Skin of body (tissue), 2 donors: ENCODE measurements at regions not wholly inside any gene's neighbourhood (a gene's known extent, or its start where the extent isn't known, plus 50 kb on each side); places are given as distances from the start of the nearest gene placed in this dataset. TPM values are rescaled to one million over a fixed set of nuclear protein-coding genes. Genes with fewer than 3 reads are reported as not detected.
"Not testable (repeated sequence)": the region's sequence is repeated elsewhere in the genome, so short reads cannot be mapped to it uniquely, and the experiment has no call there.

Experiments
- DNase-seq: peaks from one replicate; lab custom pipeline; 2025; lab: John Stamatoyannopoulos, UW
- small RNA-seq: library from RNA; depleted of rRNA; stranded (forward); fragments of <200 nt; gene quantifications from one replicate; pipeline ENCODE3, GENCODE V24; 2014; ENCODE audit warnings: low replicate concordance

DNA sequence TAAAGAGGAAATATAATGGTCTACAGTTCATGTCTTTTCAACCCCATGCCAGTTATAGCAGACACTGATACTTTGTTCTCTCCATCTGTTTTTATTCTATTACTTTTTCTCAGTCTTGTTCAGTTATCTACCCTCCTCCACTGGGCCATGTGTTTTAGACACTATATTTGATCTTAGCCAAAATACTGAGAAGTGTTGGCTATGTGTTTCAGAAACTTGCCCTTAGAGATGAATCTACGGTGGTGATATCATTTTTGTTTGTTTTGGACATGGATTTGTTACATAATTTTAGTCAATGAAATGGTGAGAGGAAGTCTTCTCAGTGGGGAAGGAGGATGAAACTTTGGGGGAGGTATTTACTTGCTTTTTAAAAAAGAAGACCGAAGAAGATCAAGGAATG is 211.5 kb upstream of the DDX53 start:
- DNase-seq: no peak

DNA sequence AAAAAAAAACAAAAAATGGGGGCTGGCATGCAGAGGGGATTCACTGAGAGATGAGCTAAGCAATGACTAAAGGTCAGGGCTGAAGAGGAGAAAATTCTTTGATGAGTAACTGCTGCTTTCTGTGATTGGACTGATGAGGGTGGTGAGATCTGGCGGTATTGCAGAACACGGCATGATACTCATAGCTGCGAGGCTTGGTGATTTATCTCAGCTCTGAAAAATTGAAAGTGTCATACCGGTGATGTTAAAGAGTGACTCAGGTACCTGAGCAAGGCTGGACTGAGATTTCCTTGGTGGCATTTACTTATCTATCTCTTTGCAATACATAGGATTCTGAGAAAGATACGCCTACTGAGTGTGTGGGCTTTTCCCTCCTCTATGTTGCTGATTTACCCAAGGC is 204.1 kb upstream of the DDX53 start:
- DNase-seq: no peak

DNA sequence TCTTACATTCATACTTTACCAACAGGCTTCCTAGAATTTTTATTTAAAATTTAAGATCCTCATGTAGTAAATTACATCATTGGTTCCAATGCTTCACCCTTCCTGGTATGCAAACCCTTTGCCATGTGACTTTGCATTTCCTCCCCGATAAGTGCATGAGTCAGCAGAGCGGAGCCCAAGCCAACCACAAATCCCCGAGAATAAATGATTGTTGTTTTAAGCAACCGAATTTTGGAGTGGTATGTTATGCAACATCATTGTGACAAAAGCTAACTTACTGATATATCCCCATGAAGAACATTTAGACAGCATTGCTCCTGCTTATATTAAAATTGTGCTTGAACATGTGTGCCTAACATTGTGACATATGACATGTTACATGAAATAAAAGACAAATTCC is 199.4 kb upstream of the DDX53 start:
- no peak for DNase-seq

DNA sequence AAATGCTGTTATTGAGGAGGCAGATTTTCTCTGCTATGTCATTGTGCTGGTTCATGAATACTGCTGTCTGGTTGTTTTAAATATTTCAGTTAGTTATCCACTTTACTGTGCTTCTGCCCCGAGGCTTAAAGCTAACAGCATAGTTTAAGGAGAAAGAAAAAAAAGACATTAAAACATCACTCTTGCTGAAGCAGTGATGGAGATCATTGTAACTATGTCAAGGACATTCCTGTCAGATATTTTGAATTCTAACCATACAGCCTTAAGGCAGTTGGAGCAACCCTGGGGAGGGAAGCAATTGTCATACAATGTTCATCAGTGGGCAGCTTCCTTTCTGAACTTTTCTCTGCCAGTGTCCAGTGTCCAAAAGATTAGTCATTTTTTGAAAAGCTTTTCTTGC is 199.0 kb upstream of the DDX53 start:
- DNase-seq: no peak

DNA sequence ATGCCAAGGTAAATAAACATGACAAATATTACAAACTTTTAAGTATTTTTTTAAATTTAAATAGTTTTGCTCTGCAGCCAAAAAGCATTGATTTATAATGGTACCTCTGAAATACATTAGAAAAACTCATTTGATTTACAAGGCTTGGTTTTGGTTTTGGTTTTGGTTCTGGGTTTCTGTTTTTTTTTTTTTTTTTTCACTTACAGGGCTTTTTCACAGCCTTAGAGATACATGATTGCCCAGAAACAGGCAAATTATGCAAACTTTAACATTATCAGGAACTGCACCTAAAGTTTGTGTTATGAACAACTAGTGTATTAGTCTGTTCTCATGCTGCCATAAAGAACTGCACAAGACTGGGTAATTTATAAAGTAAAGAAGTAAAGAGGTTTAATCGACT is 196.4 kb upstream of the DDX53 start:
- no peak for DNase-seq

DNA sequence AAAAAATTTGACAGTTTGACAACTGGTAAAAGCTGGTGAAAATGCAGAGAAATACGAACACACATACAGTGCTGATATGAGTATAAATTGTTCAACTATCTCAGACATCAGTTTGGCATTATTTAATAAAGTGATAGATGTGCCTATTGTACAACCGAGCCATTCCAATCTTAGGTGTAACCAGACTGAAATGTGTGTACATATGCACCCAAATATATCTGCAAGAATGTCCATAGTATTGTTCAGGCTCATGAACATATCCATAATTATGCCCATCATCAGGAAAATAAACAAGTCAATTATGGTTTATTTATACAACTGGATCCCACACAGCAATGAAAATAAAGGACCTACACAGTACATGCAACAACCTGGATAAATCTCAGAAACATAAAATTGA is 188.9 kb upstream of the DDX53 start:
- DNase-seq: no peak

DNA sequence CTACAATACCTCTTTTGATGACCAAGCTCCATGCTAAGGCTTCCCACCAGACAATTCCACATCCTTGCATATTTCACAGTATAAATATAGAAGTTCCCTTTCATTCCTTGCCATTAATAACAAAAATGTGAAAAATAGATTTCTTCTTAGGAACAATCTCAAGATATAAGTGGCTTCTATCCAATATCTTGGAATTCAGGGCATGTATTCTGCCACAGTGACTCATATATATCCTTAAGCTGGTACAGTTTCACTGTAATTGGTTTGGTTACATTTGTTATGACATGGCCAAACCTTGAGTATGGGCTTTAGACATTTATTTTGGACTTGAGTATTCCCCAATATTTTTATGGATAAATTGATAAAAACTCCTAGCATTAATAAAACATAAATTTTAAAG is 181.7 kb upstream of the DDX53 start:
- no peak for DNase-seq

DNA sequence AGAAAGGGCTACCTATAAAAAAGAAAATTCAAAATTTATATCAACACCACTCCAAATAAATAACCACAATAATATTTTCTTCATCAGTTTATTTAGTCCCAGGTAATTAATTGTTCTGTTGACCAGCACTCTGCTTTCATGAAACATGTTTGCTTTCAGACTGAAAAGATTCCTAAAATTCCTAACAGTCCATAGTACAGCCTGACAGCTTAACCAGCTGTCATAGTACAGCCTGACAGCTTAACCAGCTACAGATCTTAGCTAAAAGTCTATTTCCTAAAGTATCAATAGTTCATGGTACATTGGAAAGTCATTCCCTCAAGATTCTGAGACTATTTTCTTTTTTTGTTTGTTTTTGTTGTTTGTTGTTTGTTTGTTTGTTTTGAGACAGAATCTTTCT is 144.1 kb upstream of the DDX53 start:
- no peak for DNase-seq

DNA sequence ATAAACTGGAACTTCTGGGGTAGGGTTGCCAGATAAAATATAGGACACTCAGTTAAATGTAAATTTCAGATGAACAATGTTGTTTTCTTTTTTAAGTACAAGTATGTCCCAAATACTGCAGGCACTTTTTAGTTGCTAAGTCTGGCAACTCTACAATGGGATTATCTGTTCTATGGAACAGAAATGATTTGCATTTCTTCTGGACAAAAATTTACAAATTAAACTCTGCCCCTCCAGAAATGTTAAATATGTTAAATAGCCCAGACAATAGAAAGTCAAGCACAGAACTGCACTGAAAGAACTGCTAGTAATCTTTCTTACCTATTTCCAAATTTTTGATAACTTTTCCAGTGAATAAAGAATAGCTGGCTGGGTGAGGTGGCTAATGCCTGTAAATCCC is 140.1 kb upstream of the DDX53 start:
- no peak for DNase-seq

DNA sequence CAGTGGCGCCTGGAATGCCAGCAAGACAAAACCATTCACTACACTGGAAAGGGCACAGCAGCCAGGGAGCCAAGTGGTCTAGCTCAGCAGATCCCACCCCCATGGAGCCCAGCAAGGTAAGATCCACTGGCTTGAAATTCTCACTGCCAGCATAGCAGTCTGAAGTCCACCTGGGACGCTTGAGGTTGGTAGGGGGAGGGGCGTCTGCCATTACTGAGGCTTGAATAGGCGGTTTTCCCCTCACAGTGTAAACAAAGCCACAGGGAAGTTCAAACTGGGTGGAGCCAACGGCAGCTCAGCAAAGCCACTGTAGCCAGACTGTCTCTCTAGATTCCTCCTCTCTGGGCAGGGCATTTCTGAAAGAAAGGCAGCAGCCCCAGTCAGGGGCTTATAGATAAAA is 133.0 kb upstream of the DDX53 start:
- not testable (repeated sequence) for DNase-seq

DNA sequence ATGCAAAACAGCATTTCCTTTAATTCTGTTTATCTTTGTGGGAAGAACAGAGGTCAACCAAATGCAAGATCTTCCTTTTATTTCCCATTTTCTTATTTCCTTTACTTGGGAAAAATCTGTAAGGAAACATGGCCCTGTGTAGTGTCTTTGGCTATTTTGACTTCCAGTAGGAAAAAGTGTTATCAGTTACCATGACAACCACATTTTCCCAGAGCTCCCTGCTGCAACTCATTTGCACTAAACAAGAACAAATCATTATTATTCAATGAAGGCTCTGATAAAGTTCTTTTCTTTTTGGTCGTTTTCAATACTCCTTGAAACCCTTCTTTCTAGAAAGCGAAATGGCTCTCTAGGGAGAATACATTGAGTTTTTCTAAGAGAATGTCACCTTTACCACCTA is 117.2 kb upstream of the DDX53 start:
- no peak for DNase-seq

DNA sequence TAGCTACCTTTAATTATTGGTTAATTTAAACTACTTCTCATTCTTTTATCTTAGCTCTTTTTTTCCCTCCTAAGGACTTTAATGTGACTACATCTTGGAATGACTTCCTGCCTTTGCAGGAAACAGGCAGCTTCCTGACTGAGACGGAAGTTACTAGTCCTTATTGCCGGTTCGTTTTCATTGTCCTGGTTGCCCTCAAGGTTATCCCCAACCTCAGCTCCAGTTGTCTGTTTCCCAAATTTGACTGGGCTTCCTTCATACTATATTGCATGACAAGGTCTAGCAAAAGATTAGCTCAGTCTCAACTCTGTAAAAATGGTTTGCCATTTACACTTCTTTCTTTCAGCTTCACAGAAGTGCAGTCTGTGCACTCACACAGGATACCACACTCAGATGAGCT is 109.9 kb upstream of the DDX53 start:
- no peak for DNase-seq

DNA sequence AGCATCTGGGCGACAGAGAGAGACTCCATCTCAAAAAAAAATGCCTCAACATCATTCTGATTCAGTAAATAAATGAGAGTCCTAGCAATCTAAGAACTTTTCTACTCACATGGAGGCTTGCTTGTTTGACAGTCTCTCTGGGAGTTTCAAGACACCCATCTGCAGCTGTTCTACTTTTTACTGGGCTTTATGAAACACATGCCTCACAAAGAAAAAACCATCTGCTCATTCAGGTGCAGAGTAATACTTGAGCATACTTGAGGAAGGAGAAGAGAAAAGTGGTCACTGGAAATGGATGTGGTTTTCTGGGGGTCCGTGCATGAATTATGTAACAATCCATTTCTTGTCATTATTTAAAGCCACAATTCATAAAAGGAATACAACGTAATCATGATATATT is 87.1 kb upstream of the DDX53 start:
- no peak for DNase-seq

DNA sequence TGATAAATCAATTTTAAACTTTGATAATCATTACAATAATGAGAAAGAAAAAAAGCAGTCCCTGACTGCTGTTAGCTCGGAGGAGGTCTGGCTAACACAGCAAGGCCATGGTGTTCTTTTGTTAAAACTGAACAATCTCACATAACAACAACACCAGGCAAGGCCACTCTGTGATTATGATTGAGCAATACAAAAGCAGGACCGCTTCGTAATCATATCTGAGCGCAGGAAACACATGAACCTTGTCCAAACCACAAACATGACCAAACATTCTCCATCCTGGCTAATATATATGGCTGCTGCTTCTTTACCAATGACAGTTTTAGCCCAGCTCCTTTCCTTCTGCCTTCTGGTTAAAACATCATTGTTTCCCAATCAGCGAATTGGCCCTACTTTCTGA is 76.8 kb upstream of the DDX53 start:
- no peak for DNase-seq

DNA sequence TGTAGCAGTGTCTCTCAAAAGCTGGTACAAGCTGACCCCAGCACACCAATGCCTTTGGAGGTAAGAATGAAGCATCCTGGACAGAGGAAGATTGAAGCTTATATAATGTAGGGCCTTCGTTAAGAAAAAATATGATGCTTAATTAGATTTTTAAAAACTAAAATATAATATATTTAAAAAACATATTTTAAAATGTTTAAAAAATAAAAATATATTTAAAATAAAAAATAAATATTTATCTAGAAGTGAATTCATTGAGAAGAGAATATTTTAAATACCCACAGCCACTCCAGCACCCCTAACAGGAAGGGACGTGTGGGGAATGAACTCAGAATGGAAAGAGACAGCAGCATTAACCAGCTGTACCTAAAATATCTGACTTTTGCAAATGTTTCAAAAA is 65.1 kb upstream of the DDX53 start:
- no peak for DNase-seq

DNA sequence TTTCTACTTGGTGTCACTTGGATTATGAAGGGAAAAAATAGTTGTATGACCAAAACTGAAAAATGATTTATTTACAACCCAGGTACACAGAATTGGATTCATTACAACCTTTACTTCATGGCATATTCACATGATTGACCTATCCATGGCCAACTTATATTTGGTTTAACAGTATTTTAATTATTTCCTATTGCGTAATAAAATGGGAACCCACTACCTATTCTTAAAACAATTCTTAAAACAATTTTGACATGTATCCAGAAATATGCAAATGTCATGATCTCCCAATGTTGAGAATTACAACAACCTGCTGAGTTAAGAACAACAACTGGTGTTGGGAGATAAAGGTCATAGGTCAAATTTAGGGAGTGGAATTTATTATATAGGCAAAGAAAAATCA is 54.8 kb upstream of the DDX53 start:
- no peak for DNase-seq

Small RNA genes in the stretch of these regions (small RNA-seq; reads per million reads assigned to genes)
- not detected for gene RNU6-266P
